SIG-M5 treated with dmso at 0.1 percent for 504 hours (cell line): ENCODE measurements at regions not wholly inside any gene's neighbourhood (a gene's known extent, or its start where the extent isn't known, plus 50 kb on each side); places are given as distances from the start of the nearest gene placed in this dataset.
"Not testable (repeated sequence)": the region's sequence is repeated elsewhere in the genome, so short reads cannot be mapped to it uniquely, and the experiment has no call there.

Experiments
- DNase-seq: peaks from one replicate; lab custom pipeline; 2025; ENCODE audit not compliant: unreplicated experiment; lab: John Stamatoyannopoulos, UW

GRCh38 chr13:80504453-80504852, 163.5 kb upstream of the SPRY2 start:
- DNase-seq, result no peak

GRCh38 chr13:80502359-80502758, 161.4 kb upstream of the SPRY2 start:
- DNase-seq, result no peak

- DNase-seq, result no peak
Measured at GRCh38 chr13:80501556-80501955, 160.6 kb upstream of the SPRY2 start.

- no peak for DNase-seq
Measured at GRCh38 chr13:80499536-80500290, 158.8 kb upstream of the SPRY2 start.

GRCh38 chr13:80498433-80498832, 157.5 kb upstream of the SPRY2 start:
- DNase-seq, result no peak

- no peak for DNase-seq
Measured at GRCh38 chr13:80497978-80498377, 157.1 kb upstream of the SPRY2 start.

GRCh38 chr13:80497439-80497838, 156.5 kb upstream of the SPRY2 start:
- DNase-seq, result no peak

GRCh38 chr13:80496721-80497397, 155.9 kb upstream of the SPRY2 start:
- DNase-seq, result no peak

- DNase-seq, result not testable (repeated sequence)
Measured at GRCh38 chr13:80490491-80490943, 149.6 kb upstream of the SPRY2 start.

GRCh38 chr13:80486402-80486801, 145.5 kb upstream of the SPRY2 start:
- DNase-seq, result no peak

GRCh38 chr13:80483157-80483556, 142.2 kb upstream of the SPRY2 start:
- DNase-seq, result no peak

- no peak for DNase-seq
Measured at GRCh38 chr13:80481588-80481987, 140.7 kb upstream of the SPRY2 start.

GRCh38 chr13:80477661-80478443, 136.9 kb upstream of the SPRY2 start:
- no peak for DNase-seq

- DNase-seq, result no peak
Measured at GRCh38 chr13:80476953-80477352, 136.0 kb upstream of the SPRY2 start.

- no peak for DNase-seq
Measured at GRCh38 chr13:80475718-80476117, 134.8 kb upstream of the SPRY2 start.

GRCh38 chr13:80473695-80474094, 132.8 kb upstream of the SPRY2 start:
- no peak for DNase-seq

- peak; percentile 81 for DNase-seq
Measured at GRCh38 chr13:80469853-80470381, 129.0 kb upstream of the SPRY2 start.

GRCh38 chr13:80469105-80469852, 128.4 kb upstream of the SPRY2 start:
- DNase-seq, result peak; percentile 81

GRCh38 chr13:80465321-80465720, 124.4 kb upstream of the SPRY2 start:
- no peak for DNase-seq

- no peak for DNase-seq
Measured at GRCh38 chr13:80463673-80464352, 122.9 kb upstream of the SPRY2 start.
